HG02571 (cell line): ENCODE measurements at regions not wholly inside any gene's neighbourhood (a gene's known extent, or its start where the extent isn't known, plus 50 kb on each side); places are given as distances from the start of the nearest gene placed in this dataset.

Experiments
- ATAC-seq: cut with Tn5 transposase; IDR thresholded peaks from one replicate; pipeline ENCODE4 v1.9.1; 2021; ENCODE audit warnings: mild to moderate bottlenecking, moderate library complexity; ENCODE audit not compliant: unreplicated experiment

DNA sequence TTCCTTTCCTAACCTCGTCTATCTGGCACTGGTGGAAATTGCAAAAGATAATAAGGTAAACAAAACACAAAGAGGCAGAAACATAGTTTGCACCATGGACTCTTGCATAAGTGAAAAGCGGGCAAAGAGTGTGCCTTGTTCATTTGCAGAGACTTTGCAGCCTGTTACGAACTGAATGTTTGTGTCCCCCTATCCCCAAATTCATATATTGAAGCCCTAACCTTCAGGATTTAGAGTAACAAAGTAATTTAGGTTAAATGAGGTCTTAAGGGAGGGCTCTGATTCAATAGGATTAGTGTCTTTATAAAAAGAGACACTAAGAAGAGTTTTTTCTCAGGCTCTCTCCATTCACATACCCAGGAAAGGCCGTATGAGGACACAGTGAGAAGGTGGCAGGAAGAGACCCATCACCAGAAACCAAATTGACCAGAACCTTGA, 52.1 kb upstream of the FAM169A start:
- no peak for ATAC-seq

DNA sequence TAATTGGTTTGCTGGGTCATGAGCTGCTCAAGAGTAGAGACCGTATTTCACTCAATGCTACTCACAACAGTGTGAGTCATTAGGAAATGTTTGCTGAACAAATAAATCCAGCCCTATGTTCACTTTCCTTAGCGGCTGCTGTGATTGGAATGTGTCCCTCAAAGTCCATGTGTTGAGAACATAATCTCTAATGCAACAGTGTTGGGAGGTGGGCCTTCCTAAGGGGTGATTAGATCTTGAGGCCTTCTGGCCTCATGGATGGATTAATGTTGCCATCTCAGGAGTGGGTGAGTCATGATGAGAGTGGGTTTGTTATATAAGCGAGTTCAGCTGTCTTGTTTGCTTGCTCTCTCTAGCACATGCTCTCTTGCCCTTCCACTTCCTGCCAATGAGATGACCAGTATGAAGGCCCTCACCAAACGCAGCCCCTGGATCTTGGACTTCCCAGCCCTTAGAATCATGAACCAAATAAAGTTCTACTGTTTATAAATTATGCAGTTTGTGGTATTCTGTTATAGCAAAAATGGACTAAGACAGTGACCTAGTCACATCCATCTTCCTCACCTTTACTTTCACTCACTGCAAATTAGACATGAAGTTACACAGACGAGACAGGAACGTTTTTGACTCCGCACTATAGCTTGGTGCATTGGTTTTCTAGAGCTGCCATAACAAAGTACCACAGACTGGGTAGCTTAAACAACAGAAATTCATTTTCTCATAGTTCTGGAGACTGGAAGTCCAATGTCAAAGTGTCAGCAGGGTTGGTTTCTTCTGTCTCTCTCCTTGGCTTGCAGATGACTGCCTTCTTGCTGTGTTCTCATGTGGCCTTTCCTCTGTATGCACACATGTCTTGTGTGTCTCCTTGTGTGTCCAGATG, 50.9 kb upstream of the FAM169A start:
- no peak for ATAC-seq
